ENCODE measurements at regions not wholly inside any gene's neighbourhood (a gene's known extent, or its start where the extent isn't known, plus 50 kb on each side); places are given as distances from the start of the nearest gene placed in this dataset.

- TF ChIP-seq CTCF (conservative IDR thresholded peaks at IDR 0.05; ENCODE audit: low read length) (no peak), EZH2phosphoT487 (IDR thresholded peaks at IDR 0.05; ENCODE audit: borderline replicate concordance) (no peak)
These were observed 315.6 kb upstream of the PRKD1 start for GRCh38 chr14:30243207-30243606.

All from Loucy (cell line).